ENCODE measurements at regions not wholly inside any gene's neighbourhood (a gene's known extent, or its start where the extent isn't known, plus 50 kb on each side); places are given as distances from the start of the nearest gene placed in this dataset.

DNA sequence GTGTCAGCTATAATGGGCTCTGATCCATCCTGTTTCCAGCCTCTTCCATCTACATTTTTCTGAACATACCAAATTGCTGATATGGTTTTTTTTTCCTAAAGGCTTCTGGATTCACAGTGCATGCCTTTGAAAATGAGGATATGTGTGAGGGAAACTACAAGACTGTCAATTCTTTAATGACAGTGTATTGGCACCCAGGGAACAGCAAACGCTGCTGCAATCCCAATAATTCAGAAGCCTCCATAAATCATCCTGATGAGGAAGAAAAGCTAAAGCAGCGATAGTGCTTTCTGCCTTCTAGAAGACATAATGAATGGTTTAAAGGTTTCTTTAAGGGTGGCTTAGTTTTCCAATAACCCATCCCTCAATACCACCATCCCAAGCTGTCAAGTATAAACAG lies 304.5 kb upstream of the PKDCC start:
- TF ChIP-seq POLR2A (IDR thresholded peaks at IDR 0.05) = no peak
- TF ChIP-seq, protein P1, sequence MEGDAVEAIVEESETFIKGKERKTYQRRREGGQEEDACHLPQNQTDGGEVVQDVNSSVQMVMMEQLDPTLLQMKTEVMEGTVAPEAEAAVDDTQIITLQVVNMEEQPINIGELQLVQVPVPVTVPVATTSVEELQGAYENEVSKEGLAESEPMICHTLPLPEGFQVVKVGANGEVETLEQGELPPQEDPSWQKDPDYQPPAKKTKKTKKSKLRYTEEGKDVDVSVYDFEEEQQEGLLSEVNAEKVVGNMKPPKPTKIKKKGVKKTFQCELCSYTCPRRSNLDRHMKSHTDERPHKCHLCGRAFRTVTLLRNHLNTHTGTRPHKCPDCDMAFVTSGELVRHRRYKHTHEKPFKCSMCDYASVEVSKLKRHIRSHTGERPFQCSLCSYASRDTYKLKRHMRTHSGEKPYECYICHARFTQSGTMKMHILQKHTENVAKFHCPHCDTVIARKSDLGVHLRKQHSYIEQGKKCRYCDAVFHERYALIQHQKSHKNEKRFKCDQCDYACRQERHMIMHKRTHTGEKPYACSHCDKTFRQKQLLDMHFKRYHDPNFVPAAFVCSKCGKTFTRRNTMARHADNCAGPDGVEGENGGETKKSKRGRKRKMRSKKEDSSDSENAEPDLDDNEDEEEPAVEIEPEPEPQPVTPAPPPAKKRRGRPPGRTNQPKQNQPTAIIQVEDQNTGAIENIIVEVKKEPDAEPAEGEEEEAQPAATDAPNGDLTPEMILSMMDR (IDR thresholded peaks at IDR 0.05) = no peak

Data from stomach (tissue), 4 donors.